GM10248 (cell line): ENCODE measurements at regions not wholly inside any gene's neighbourhood (a gene's known extent, or its start where the extent isn't known, plus 50 kb on each side); places are given as distances from the start of the nearest gene placed in this dataset.

ENCODE experiments used
- CTCF ChIA-PET: fragments of 300-600 bp; sonication (Branson Sonifier 250); formaldehyde crosslinking; extraction: SDS; loops from one replicate; lab custom pipeline; 2021; ENCODE audit warnings: antibody characterized with exemption; lab: Yijun Ruan, JAX
- POLR2A ChIA-PET: fragments of 350-650 bp; sonication (Branson Sonifier 250); formaldehyde crosslinking; extraction: SDS; loops from one replicate; lab custom pipeline; 2020; ENCODE audit warnings: antibody characterized with exemption; lab: Yijun Ruan, JAX
- DNase-seq: peaks from one replicate; pipeline ENCODE4 v3.0.0; 2012; ENCODE audit errors: extremely low spot score
- CTCF ChIP-seq: IDR thresholded peaks from 2 replicates; pipeline ENCODE4 v1.5.1; 2012; ENCODE audit warnings: mild to moderate bottlenecking, low read depth; ENCODE audit errors: extremely low read depth, missing control alignments, control extremely low read depth

- no peak for TF ChIP-seq CTCF
- ChIA-PET CTCF (interaction anchor here (1.0 to 1.3 kb wide), 3 partner anchors 10 to 20 kb away, joined by 3 to 11 read pairs (median 3); no protein-coding TSS in a partner anchor), POLR2A (no interaction called here)
- no peak for DNase-seq
Measured at GRCh38 chr4:138889216-138889615, 126.4 kb upstream of the NOCT start.

- DNase-seq, result no peak
- ChIA-PET POLR2A (no interaction called here), CTCF (interaction anchor here (1.9 kb wide), 1 partner anchor 13 kb away, joined by 4 read pairs; no protein-coding TSS in a partner anchor)
- TF ChIP-seq CTCF, result no peak
Measured at GRCh38 chr4:138887741-138888140, 127.8 kb upstream of the NOCT start.

- no peak for TF ChIP-seq CTCF
- no peak for DNase-seq
- POLR2A ChIA-PET, result no interaction called here
- CTCF ChIA-PET, result interaction anchor here (1.9 kb wide), 1 partner anchor 12 kb away, joined by 4 read pairs; no protein-coding TSS in a partner anchor
Measured at GRCh38 chr4:138887341-138887740, 128.2 kb upstream of the NOCT start.

GRCh38 chr4:138879757-138880156 lies 135.8 kb upstream of the NOCT start:
- ChIA-PET CTCF (interaction anchor here (1.2 kb wide), 1 partner anchor 8 kb away, joined by 5 read pairs; no protein-coding TSS in a partner anchor), POLR2A (no interaction called here)
- no peak for DNase-seq
- TF ChIP-seq CTCF, result no peak

GRCh38 chr4:138875891-138876608 lies 139.5 kb upstream of the NOCT start:
- ChIA-PET CTCF (interaction anchor here (1.5 kb wide), 1 partner anchor 12 kb away, joined by 4 read pairs; no protein-coding TSS in a partner anchor), POLR2A (no interaction called here)
- DNase-seq, result no peak
- TF ChIP-seq CTCF, result no peak

GRCh38 chr4:138871555-138871875 lies 144.1 kb upstream of the NOCT start:
- POLR2A ChIA-PET, result no interaction called here
- CTCF ChIA-PET, result interaction anchor here (0.7 to 2.5 kb wide), 40 partner anchors 8 to 1678 kb away, joined by 3 to 25 read pairs (median 4); partner anchors contain the start of gene NOCT

More at GRCh38 chr4:138871555-138871875, 144.1 kb upstream of the NOCT start:
- no peak for TF ChIP-seq CTCF
- DNase-seq, result no peak
